SKM-1 (cell line): ENCODE measurements at regions not wholly inside any gene's neighbourhood (a gene's known extent, or its start where the extent isn't known, plus 50 kb on each side); places are given as distances from the start of the nearest gene placed in this dataset.

Experiments used
- DNase-seq: peaks from one replicate; lab custom pipeline; 2025; ENCODE audit not compliant: unreplicated experiment; lab: John Stamatoyannopoulos, UW

- no peak for DNase-seq
Observed at GRCh38 chr10:29105516-29106215, 183.2 kb upstream of the LYZL1 start.

GRCh38 chr10:29106287-29106686 is 182.6 kb upstream of the LYZL1 start:
- DNase-seq, result no peak

- DNase-seq, result no peak
Observed at GRCh38 chr10:29107866-29108498, 180.9 kb upstream of the LYZL1 start.

GRCh38 chr10:29109707-29110571 is 178.9 kb upstream of the LYZL1 start:
- no peak for DNase-seq

DNA sequence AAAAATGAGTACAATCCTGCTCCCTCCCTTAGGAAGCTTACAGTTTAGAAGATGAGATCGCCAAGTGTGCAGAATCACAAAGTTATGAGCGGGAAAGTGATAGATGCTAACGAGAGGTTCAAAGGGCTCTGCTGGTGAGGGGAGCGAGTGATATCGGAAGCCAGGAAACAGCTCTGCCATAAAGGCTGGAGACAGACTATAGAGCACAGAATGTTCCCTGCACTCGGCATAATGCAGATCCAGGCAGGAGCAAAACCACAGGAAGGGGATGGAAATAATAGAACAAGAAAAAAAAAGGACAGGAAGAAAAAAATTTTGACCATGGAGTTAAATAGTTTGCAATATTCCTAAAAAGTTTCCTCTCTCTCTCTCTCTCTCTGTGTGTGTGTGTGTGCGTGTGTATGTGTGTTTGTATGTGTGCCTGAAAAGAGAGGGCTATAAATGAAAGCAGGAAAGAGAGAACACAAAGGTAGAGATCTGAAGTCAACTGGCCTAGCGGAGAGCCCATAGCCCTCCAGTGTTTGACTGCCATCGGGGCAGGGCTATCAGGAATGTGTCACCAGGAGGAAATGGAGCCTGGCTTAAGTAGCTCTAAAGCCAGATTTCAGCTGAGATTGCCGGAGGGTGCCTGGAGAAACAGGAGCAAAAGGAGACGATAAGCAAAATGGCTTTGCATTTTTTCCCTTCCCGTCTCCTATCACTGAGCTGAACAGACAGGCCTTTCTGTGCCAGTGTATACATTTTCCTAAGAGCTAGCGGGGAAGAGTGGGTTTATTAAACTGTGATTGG is 175.8 kb upstream of the LYZL1 start:
- DNase-seq, result no peak

DNA sequence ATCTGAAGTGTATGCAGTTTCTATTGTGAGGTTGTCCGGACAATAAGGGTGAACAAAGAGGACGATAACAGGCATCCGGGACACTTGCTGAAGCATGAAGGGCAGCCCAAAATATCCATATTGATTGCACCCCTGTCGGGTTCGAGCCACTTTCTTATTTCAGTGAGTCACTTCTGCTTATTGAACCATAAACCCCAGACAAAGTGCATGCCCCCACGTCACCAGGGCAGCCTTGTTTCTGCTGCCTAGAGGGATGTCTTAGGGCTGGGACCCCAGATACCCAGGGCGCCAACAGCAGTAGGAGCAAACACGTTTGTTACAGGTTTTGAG is 175.3 kb upstream of the LYZL1 start:
- no peak for DNase-seq

DNA sequence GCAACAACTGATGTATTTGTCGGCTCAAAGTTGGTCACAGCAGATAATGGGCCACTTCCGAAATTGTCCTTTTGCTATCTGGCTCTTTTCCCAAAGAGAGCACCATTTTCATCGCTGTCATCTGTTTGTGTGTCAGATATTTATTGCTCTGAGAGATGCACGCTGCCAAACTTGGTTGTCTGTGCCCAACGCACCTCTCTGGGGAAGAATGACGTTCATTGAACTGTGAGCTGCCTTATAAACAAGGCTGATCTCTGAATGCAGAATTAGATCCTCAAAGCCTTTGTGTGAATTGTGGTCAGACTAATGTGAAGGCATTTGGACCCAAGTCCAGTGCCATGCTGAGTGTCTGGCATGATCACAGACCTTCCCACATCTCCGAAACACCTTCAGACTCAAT is 174.7 kb upstream of the LYZL1 start:
- DNase-seq, result no peak

DNA sequence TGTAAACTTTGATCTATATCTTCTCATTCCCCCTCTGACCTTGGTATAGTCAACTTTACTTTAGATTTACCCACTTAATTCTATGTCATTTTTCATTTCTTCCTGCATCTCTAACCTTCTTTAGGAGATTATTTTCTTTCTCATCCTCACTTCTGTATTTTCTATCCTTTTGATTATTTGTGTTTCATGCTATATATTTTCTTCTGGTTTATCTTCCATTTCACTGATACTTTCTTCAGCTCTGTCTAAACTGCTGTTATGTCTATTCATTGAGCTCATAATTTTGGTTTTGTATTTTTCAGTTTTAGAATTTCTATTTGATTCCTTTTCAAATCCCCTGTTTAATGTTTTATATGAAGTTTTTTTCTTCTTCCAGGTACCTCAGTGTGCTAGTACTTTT is 171.1 kb upstream of the LYZL1 start:
- DNase-seq, result no peak

- DNase-seq, result no peak
Observed at GRCh38 chr10:29119374-29119773, 169.5 kb upstream of the LYZL1 start.

DNA sequence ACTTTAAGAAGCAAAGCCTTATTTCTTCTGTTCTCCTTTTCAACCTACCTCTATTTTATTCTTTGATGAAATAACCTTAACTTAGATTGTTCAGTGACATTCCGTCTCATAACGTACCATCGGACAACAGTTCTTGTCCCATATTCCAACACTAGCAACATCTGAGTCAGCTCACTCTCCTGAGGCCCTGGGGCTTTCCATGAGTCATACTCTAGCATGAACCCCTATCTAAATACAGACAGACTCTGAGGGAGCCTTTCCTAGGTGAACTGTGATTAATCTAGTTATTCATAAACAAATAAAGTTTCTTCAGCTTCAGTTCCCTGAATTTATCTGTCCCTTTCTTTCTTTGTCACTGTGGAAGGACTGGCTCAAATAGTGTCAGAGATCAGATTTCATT is 168.7 kb upstream of the LYZL1 start:
- DNase-seq, result no peak

DNA sequence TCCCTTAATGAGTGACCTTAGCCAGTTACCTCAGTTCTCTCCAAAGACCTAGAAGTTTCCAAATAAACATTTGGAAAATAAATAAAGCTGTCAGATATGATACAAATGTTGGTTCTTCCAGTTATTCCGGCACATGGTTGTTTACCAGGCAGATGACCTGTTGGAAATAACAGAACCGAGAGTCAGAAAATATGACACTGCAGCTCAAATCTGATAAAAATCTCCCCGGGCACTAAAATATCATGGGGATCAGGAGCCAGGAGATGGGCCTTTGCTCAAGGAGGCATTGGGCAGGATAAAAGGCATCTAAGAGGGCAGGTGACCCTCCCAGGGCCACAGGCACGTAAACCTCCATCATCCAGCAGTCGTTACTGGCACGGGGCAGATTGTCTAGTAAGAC is 164.0 kb upstream of the LYZL1 start:
- DNase-seq, result no peak

GRCh38 chr10:29127037-29127700 is 161.7 kb upstream of the LYZL1 start:
- no peak for DNase-seq

GRCh38 chr10:29127731-29128130 is 161.1 kb upstream of the LYZL1 start:
- no peak for DNase-seq

DNA sequence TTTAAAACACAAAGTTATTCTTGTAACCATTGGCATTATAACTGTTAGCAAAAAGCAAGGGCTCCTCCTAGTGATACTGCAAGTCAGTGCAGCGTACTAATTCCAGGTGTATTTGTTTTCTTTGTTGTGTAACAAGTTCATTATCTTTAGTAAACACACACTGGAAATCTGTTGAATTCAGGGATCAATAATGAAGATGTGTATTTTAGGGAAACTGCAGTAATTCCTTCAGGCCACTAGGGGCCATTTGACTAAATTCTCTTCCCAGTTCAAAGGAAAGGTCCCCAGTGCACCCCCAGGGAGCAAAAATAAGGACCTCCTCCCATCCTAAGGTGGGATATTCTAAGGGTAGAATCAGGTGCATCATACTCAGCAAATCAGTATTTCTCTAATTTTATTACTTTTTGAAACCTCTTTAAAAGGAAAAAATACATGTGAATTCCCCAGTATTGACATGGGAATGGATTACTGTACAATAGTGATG is 158.6 kb upstream of the LYZL1 start:
- DNase-seq, result no peak

DNA sequence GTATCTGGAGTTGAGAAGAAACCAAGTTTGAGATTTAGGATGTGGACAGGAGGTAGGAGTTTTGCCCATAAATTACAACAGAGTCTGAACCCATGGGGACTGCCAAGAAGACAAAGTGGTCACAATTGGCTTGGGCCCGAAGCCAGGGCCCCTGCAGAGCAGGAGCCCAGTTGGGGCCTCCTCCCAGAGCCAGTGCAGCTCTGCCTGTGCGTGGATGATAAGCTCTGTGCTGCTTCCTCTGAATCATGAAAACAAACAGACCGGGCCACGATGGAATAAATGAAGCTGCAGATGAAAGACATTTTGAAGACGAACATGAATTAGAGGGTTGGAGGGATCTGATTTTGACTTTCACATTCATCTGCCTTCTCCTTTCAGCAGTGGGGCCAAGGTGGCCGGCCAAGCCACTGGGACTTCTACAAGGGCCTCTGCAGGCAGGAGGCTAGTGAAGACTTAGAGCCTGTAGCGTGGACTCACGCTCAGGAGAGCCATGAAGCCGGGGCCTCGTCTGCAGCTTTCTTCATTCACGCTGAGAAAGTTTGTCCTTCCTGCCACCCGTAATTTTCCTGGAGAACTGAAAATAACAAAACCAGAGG is 156.8 kb upstream of the LYZL1 start:
- no peak for DNase-seq

GRCh38 chr10:29132551-29133111 is 156.2 kb upstream of the LYZL1 start:
- no peak for DNase-seq

GRCh38 chr10:29135337-29135736 is 153.5 kb upstream of the LYZL1 start:
- DNase-seq, result no peak

- DNase-seq, result no peak
Observed at GRCh38 chr10:29136411-29136810, 152.5 kb upstream of the LYZL1 start.

GRCh38 chr10:29140151-29140550 is 148.7 kb upstream of the LYZL1 start:
- DNase-seq, result no peak

DNA sequence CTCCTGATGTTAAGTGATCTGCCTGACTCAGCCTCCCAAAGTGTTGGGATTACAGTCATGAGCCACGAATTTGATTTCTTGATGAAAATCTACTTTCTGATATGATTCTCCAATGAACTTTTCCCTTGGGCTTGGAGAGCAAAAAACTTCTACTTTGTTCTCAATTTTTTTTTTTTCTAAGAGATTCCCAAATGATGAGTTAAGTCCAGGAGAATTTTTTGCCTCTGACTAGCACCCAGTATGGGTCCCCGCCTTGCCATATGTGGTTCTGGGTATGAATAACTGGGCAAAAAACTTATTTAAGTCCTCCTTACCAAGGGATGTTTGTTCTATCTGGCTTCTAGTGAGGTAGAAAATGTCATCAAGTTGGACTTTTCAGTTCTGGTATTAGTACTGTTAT is 147.9 kb upstream of the LYZL1 start:
- DNase-seq, result no peak
